DMS153 (cell line): ENCODE measurements at regions not wholly inside any gene's neighbourhood (a gene's known extent, or its start where the extent isn't known, plus 50 kb on each side); places are given as distances from the start of the nearest gene placed in this dataset.
A peak's percentile ranks its signal among the peaks of the same experiment; 100 is the strongest.
"Not testable (repeated sequence)": the region's sequence is repeated elsewhere in the genome, so short reads cannot be mapped to it uniquely, and the experiment has no call there.

Experiments
- DNase-seq: peaks from one replicate; lab custom pipeline; 2025; lab: John Stamatoyannopoulos, UW

DNA sequence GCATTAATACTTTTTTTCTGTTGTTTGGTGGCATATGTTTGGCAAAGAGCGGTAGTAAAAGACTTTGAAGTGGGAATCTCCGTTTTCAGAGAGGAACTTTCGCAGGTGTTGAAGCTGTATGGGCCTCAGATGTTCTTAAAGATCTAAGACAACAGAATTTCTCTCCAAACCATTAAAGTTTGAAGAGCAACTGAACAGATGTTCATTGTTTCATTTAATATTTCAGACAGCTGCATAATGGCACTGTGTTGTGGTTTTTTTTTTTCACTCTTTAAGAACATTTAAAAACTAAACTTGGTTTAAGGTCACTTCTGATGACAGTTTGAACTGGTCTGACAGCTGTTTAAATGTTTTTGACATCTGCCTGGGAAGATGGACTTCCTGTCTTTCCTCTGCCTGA, 882.7 kb upstream of the PCDH10 start:
- DNase-seq: no peak

GRCh38 chr4:132267321-132267720, 881.8 kb upstream of the PCDH10 start:
- no peak for DNase-seq

DNA sequence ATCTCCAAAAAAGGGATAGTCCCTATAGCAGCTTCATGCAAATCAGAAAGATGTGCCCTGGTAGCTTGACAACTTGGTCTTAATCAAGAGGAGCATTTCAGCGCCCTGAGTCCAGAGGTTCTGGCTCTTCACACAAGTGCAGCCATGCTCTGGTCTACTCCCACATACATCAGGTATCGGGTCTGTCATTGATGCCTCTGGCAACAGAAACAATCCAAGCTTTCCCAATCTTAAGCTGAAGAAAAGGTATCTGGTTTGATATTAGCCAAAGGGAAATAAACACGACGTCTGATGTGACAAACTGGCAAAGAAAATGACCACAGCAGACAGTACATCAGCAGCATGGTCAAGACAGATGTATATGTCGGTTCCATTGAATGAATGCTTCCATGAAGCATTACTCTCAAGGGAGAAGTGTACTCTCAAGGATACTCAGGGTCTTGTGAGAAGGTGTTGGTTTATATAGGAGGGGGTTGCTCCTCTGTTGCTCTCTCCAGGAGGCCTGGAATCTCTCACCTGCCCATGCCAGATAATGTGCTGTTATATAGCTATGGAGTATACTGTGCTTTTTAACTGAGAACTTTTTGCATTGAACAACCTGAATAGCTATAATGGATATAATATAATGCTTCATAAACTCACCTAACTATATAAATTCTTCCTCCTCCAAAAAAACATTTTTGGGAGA, 879.6 kb upstream of the PCDH10 start:
- DNase-seq: no peak

DNA sequence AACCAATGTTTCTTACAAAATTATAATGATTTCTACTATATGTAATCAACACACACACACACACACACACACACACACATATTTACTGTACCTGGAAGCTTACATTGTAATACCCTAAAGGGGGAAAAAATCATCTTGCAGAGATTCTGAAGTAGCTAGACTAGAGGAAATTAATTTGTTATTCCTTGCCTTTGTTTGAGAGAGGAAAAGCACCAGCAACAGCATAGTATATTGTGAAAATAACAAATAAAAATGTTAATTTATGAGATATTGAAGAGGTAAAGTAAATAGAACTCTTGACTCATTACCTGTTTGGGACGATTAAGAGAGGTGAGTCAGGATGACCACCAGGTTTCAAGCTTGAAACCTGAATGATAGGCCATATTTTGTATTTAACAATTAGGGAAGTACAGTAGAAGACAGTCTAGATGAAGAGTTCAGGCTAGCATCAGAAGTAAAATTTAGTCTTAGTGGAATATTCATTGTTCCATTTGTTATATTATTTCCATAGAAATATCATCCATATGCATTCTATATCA, 873.4 kb upstream of the PCDH10 start:
- DNase-seq: no peak

DNA sequence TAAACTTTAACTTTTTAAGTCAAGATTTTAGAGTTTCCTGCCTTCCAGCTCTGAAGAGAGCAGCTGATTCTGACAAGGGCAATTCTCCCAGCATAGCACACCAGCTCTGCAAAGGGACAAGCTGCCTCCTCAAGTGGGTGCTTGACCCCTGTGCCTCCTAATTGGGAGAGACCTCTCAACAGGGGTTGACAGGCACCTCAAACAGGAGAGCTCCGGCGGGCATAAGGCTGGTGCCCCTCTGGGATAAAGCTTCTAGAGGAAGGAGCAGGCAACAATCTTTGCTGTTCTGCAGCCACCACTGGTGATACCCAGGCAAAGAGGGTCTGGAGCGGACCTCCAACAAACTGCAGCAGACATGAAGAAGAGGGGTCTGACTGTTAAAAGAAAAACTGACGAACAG, 872.9 kb upstream of the PCDH10 start:
- DNase-seq: no peak

- no peak for DNase-seq
These were observed 872.1 kb upstream of the PCDH10 start for GRCh38 chr4:132276989-132277388.

- no peak for DNase-seq
These were observed 867.4 kb upstream of the PCDH10 start for GRCh38 chr4:132281733-132282132.

DNA sequence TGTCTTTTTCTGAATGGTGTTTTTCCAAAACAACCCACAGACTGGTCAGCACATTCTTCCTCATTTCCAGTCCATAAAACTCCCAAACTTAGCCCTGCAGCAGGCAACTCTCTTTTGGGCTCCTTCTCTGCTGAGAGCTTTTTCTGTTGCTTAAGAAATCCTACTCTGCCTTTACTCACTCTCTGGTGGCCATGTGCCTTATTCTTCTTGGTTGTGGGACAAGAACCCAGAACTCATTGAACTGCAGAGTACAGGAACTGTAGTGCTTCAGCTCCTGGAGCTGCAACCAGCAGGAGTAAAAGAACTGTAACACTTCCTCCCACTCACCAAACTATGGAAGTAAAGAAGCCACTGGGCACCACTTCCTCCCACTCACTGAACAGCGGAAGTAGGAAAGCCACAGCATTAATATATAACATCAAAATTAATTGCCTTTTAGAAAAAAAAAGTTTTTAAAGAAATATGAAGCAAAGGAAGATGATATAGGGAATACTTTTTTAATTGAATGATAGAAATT, 864.1 kb upstream of the PCDH10 start:
- no peak for DNase-seq

GRCh38 chr4:132297346-132297745, 851.7 kb upstream of the PCDH10 start:
- DNase-seq: peak; percentile 48

DNA sequence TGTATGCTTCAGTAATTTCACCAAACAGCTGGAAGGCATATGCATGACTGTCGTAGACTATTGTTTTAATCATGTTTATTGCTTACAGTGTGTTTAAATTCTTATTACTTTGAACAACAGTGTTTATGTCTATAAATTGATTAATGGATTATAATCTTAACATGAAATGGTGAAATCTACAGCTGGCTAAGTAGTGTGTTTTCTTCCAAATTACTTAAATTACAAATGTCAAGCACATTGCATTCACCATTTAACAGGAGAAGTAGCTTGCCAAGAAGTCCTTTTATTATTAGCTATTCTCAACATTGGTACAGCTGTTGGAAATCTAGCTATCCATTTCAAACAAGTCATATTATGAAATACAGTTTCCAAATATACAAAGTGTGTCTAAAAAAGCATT, 849.3 kb upstream of the PCDH10 start:
- DNase-seq: no peak

- no peak for DNase-seq
These were observed 836.6 kb upstream of the PCDH10 start for GRCh38 chr4:132312521-132312920.

DNA sequence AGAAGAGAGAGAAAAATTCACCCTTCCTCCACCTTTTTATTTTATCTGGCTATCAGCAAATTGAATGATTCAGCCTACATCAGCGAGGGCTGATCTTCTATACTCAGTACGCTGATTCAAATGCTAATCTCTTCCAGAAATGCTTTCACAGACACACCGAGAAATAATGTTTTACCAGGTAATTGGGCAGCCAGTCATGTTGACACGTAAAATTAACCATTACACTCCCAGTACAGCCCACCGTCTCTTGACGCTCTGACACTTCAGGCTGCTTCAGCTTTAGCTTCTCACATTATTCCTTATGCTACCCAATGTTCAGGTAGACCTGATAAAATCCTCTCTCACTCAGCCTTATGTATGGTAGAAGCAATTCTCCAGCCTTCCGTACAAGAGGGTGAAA, 835.2 kb upstream of the PCDH10 start:
- no peak for DNase-seq

DNA sequence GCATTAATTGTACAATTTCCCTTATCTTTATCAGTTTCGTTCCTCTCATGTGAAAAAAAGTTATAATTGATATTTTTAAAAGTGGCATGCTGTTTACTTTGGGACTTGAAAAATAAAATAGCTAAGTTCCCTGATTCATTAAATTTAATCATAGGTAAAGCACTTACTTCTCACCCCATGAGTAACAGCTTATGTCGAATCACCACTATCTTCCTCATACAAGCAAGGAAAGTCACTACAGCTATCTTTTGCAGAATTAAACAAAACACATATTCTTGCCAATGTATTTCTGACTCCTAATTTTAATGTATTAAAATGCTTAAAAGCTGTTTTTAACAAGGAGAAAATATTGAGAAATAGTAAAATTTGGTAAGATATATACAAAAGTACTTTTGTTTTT, 832.4 kb upstream of the PCDH10 start:
- DNase-seq: no peak

GRCh38 chr4:132317923-132318322, 831.2 kb upstream of the PCDH10 start:
- DNase-seq: no peak

DNA sequence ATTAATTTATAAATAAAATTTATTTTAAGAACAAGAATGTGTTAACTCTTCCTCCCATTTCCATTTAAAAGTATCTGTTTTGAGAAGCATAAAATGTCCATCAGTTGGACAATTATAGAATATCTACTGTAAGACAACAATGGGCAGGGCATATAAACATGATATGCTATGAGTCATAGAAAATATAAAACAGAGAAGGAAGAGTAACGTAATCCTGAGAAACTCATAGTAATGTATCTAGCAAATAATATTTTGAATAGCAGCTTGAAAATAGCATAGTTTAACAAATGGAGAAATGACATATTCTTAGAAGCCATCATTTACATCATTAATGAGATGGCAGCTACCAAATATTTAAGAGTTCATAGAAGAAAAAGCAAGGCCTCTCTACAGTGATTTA, 820.3 kb upstream of the PCDH10 start:
- no peak for DNase-seq

DNA sequence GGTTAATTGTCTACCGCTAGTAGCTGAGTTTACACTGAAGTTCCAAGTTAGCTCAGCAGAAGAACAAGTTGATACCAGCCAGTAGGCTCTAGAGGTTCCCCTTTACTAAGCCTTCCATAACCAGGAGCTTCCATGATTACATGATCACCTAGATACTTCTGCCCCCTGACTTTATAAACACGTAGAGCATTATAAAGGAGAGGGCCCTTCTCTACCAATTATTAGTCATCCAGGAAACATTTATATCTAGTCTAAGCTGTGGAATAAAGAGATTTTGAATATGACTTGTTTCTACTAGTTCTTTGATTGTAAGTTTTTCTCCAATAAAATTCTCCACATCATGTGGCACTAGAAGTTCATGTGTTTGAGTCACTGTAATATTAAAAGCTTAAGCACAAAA, 818.1 kb upstream of the PCDH10 start:
- DNase-seq: no peak

GRCh38 chr4:132332932-132333723, 816.0 kb upstream of the PCDH10 start:
- no peak for DNase-seq

GRCh38 chr4:132333724-132334047, 815.4 kb upstream of the PCDH10 start:
- DNase-seq: no peak

GRCh38 chr4:132334081-132334480, 815.0 kb upstream of the PCDH10 start:
- no peak for DNase-seq

GRCh38 chr4:132344924-132345828, 803.9 kb upstream of the PCDH10 start:
- no peak for DNase-seq

DNA sequence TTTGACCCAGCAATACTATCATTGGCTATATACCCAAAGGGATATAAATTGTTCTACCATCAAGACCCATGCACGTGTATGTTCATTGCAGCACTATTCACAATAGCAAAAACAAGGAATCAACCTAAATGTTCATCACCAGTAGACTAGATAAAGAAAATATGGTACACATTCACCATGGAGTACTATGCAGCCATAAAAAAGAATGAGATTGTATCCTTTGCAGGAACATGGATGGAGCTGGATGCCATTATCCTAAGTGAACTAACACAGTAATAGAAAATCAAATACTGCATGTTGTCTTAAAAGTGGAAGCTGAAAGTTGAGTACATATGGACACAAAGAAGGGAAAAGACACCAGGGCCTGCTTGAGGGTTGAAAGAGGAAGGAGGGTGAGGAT, 803.1 kb upstream of the PCDH10 start:
- DNase-seq: no peak

GRCh38 chr4:132351606-132352005, 797.5 kb upstream of the PCDH10 start:
- not testable (repeated sequence) for DNase-seq
